Hematopoietic multipotent progenitor cell treated with erythropoietin and hydrocortisone succinate and interleukin-3 and kit ligand, for 4 days (in vitro differentiated cells): ENCODE measurements at regions not wholly inside any gene's neighbourhood (a gene's known extent, or its start where the extent isn't known, plus 50 kb on each side); places are given as distances from the start of the nearest gene placed in this dataset.
"Not testable (repeated sequence)": the region's sequence is repeated elsewhere in the genome, so short reads cannot be mapped to it uniquely, and the experiment has no call there.

Source experiments
- DNase-seq: peaks from one replicate; pipeline ENCODE4 v3.0.0-alpha.2; 2015

DNA sequence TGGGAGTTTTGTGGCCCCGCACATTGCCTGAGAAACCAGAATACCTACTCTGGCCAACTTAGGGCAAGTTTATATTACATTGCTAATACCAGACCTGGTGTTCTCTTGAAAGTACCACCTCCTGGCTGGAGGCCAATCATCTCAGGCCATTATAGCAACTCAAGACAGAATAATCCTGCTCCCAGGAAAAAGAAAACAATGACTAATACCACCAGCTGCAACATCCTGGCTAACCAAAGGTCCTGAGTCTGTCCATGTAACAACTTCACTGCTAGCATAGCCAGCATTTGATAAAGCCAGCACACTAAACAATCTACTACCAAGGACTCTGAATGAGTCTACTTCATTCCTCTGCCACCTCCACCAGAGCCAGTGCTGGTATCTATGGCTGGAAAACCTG, 1298.7 kb upstream of the CNTN5 start:
- DNase-seq, result no peak

- no peak for DNase-seq
Observed at GRCh38 chr11:97722721-97723120, 1298.0 kb upstream of the CNTN5 start.

DNA sequence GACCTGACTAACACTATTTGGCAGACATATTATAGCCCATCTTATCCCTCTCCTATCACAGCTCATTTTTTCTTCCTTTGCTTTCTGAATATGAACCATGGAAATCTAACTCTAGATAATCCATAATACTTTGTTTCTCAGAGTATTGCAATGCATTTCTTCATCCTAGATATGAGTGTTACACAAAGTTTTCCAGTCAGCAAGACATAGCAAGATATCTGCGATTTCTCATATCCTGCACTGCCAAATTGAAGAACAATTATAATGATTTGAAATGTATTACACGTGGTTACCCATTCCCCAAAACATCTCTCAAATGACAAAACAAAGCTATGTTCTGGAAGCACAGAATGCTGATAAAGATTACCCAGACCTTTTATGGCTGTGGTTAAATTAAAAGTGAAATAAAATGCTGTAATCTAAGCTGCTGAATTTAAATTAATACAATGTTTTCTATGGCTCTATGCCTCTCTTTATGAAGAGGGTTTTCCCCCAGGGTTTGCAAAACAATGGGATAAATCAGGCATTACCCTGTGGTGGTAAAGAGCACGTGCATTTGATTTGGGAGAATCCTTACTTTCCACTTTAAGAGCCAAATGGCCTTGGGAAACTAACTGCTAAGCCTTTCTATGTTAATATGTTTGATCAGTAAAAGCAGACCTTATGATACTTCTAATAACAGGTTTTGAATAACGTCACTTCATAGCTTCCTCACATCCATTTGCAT, 1291.0 kb upstream of the CNTN5 start:
- no peak for DNase-seq

DNA sequence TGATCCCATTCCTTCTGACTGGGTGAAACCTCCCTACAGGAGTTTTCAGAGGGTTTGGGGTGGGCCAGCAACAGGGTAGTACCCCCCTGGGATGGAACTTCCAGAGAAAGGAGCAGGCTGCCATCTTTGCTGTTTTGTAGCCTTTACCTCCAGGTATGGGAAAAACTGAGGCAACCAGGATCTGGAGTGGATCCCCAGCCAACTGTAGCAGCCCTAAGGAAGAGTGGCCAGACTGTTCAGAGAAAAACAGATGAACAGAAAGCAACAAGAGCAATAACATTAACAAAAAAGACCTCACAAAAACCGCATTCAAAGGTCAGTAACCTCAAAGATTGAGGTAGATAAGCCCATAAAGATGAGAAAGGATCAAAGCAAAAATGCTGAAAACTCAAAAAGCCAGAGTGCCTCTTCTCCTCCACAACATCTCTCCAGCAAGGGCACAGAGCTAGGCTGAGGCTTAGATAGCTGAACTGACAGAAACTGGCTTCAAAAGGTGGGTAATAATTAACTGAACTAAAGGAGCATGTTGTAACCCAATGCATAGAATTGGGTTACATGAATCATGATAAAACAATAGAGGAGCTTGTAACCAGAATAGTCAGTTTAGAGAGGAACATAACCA, 1288.6 kb upstream of the CNTN5 start:
- DNase-seq, result no peak

- DNase-seq, result no peak
Observed at GRCh38 chr11:97738751-97739150, 1282.0 kb upstream of the CNTN5 start.

DNA sequence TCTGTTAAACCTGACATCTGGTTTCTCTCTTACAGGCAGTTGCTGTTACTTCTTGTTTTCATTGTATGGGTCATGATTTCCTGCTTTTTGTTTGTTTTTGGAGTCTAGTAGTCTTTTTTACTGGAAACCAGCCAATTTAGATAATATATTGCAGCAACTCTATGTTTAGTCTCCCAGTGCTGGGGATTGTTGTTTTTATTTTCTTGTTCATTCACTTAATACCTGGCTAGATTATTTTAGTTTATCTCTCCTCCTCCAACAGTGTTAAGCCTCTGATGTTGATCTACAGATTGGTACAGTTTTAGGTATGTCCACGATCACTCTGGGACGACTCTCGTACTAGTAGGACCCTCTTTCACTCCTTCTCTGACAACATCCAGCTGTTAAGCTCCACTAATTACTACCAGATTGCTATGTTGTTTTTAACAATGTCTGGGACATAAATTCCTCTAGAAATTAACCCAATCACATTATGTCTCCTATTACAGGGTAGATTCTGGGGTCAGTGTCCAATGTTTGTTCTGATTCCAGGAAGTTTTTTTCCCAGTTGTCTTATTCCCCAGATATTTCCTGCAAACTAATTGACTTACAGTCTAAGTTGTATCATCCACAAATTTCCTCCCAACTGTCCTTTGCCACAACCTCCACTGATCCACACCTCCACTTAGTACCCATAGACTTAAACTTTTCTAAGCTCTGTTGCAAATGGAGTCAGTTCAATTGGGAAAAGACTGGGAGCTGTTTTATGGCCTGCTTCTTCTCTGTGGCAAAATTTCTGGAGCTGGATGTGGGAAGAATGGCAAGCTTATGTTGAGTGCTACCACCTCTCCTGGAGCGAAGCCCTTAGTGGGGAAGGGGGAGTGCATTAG, 1280.6 kb upstream of the CNTN5 start:
- peak; percentile 4 for DNase-seq

DNA sequence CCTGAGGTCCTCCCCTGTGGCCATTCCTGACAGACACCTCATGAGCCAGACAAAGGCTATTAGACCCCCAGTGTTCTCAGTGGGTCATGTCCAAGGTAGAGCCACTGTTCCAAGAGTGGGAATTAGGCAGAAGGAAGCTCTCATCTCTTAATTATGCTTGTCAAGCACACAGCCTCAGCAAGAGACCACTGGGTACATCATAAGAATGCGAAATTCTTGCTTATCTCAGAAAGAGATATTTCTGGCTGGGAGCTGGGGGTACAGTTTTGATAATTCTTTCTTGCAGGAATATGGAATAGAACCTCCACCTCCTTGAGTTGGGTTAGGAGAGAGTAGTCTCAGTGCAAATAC, 1280.0 kb upstream of the CNTN5 start:
- no peak for DNase-seq

- no peak for DNase-seq
Observed at GRCh38 chr11:97742717-97743116, 1278.0 kb upstream of the CNTN5 start.

DNA sequence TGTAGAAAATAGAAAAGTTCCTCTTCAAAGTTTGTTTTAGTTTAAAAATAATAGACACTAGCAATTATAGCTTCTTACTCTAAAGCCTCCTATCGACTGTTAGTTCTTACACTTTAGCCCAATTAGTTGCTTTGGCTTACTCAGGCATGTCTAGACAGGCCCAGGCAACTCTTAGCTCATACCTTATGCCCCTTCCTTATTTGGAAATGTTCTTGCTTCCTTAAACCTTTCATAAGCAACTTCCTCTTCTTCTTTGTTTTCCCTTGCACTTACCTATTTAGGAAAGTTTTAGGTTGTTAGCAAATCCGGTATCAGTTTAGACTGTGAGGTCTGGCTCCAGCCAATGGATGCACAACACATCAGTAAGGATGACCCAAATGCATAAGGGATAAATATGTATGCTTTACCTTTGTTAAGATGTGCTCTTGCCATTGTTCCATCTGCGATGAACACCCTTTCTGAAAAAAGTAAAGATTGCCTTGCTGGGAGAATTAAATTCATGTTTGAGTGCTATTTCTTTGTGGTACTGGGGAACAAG, 1277.5 kb upstream of the CNTN5 start:
- DNase-seq, result no peak

DNA sequence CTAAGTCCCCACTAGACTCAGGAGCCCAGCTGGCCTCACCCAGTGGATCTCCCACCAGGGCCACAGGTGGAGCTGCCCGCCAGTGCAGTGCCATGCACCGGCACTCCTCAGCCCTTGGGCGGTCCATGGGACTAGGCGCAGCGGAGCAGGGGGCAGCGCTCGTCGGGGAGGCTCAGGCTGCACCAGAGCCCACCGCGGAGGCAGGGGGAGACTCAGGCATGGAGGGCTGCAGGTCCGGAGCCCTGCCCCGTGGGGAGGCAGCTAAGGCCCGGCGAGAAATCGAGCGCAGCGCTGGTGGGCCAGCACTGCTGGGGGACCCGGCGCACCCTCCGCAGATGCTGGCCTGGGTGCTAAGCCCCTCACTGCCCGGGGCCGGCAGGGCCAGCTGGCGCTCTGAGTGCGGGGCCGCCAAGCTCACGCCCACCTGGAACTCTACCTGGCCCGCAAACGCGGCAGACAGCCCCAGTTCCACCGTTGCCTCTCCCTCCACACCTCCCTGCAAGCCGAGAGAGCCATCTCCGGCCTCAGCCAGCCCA, 1275.2 kb upstream of the CNTN5 start:
- DNase-seq, result no peak

- DNase-seq, result peak; percentile 1
Observed at GRCh38 chr11:97746818-97747217, 1273.9 kb upstream of the CNTN5 start.

GRCh38 chr11:97751405-97751804, 1269.3 kb upstream of the CNTN5 start:
- DNase-seq, result no peak

GRCh38 chr11:97751952-97752351, 1268.8 kb upstream of the CNTN5 start:
- no peak for DNase-seq

DNA sequence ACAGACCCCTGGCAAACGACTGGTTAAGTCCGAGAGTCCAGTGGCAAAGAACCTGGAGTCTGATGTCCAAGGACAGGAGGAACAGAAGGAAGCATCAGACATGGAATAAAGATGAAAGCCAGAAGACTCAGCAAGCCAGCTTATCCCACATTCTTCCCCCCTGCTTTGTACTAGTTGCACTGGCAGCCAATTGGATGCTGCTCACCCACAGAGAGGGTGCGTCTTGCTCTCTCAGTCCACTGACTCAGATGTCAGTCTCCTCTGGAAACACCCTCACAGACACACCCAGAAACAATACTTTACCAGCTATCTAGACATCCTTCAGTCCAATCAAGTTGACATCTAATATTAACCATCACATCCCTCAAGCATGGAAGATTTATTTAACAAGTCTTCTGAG, 1265.8 kb upstream of the CNTN5 start:
- DNase-seq, result no peak

DNA sequence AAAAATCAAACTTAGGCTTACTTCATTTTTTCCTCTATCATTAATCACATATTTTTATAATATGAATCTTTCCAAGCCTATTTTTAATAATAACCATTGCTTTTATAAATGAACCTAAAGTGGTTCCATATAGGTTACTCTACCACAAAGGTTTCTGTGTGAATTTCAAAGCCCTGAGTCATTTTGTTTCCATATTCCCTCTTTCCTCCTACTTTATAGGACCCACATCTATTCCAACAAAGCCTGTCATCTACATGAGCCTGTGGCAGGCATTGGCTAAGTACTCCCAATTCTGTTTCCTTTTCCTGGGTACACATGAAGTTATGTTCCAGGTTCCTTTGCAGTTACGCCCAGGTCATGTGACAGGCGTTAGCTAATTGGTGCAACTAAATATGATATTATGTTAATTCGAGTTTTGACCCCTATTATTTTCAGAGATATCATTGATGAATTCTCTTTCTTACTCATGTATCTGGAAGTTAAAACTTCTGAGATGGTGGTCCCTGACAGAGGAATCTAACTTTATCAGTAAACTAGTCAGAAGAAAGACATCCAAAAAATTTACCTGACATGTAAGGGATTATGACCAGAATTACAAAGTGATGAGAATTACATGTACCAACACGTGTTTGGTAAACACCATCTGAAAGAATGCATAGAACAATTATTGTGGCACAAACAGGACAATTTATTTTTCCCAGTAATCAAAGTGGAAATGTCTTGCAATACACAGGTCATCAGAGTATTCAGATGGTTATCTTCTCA, 1264.0 kb upstream of the CNTN5 start:
- DNase-seq, result no peak

DNA sequence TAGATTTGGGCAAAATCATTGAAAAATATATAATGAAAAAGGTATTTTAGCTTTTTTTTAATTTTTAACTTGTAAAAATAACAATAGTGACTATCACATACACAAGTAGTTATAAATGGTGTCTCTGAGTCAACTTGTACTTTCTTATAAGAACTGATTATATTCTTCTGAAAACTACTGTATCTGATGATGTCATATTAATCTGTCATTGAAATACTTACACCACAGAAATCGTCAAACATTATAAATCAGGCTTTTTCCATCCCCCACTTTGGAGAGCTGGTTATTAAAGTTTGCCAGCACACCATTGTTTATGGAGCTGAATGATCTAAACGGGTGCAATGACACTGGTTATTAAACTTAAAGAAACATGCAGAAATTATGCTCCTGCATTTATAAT, 1259.6 kb upstream of the CNTN5 start:
- DNase-seq, result no peak

DNA sequence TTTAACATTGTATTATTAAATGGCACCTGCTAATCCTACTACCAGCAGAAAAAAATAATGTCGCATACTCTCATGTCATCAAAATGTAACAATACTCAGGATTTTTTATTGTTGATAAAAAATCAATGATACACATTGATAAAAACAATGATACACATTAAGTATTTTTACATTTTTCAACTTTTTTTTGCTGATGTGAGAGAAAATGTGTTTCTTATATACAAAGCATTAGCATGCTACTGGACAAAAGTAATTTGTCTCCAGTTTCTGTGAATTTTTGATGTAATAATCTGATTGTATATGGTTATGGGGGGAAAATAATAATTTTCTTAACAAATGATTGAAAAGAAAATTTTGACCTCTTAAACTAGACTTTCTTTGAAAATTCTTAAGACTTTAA, 1256.6 kb upstream of the CNTN5 start:
- DNase-seq, result no peak

DNA sequence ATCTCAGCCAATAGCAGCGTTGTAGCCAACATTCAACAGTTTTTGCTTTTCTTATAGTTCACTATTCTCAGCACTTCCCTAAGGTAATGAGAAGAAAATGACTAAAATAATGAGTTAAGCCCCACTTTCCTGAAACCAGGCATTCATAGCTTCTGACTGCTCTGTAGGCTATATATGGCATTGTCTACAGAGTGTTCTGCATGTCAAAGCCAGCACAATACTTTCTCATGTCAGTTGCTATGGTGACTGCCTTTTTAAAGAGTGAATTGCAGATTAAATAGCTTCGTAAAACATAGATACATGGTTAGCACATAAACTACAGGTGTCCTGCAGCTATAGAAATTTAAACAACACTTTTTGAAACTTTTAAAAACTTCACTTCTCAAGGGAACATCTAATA, 1256.1 kb upstream of the CNTN5 start:
- DNase-seq, result no peak

DNA sequence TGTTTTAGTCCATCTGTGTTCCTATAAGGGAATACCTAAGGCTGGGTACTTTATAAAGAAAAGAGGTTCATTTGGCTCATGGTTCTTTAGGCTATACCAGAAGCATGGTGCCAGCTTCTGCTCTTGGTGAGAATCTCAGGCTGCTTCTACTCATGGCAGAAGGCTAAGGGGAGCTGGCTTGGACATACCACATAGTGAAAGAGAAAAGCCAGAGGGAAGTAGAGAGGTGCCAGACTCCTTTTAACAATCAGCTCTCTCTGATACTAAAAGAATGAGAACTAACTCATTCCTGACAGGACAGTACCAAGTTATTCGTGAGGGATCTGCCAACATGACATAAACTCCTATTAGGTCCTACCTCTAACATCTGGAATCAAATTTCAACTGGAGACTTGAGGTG, 1250.2 kb upstream of the CNTN5 start:
- DNase-seq, result no peak

GRCh38 chr11:97772705-97773104, 1248.0 kb upstream of the CNTN5 start:
- DNase-seq, result no peak

- not testable (repeated sequence) for DNase-seq
Observed at GRCh38 chr11:97784388-97784787, 1236.4 kb upstream of the CNTN5 start.

- DNase-seq, result no peak
Observed at GRCh38 chr11:97786961-97787360, 1233.8 kb upstream of the CNTN5 start.

DNA sequence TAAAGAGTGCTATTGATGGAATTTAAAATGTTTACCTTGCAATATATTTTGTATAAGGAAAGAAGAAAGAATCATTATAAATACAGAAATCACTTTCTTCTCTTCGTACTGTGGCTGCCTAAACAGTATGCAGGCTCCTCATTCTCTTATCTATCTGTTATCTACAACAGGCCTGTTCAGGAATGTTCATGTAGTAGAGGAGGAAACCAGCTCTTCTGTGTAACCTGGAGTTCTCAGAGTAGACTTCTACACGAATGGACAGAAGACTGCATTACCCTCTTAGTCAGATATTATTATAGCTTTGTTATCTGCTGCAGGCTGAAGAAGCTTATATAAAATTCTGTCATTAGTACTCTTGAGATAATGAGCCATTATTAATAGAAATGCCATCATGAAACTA, 1225.9 kb upstream of the CNTN5 start:
- no peak for DNase-seq
